ENCODE measurements at regions not wholly inside any gene's neighbourhood (a gene's known extent, or its start where the extent isn't known, plus 50 kb on each side); places are given as distances from the start of the nearest gene placed in this dataset.

GRCh38 chr14:30159374-30159773, 231.7 kb upstream of the PRKD1 start:
- TF ChIP-seq CTCF (conservative IDR thresholded peaks at IDR 0.05; ENCODE audit: low read length) = no peak
- no peak for TF ChIP-seq EZH2phosphoT487 (IDR thresholded peaks at IDR 0.05; ENCODE audit: borderline replicate concordance)

Measured in Loucy (cell line).